PC-9 (cell line): ENCODE measurements at regions not wholly inside any gene's neighbourhood (a gene's known extent, or its start where the extent isn't known, plus 50 kb on each side); places are given as distances from the start of the nearest gene placed in this dataset.

Experiments
- CTCF ChIP-seq: fragments of 200-600 bp; sonication (generic); conservative IDR thresholded peaks from 2 replicates; pipeline ENCODE4 v1.6.1; 2017; ENCODE audit warnings: mixed run types, antibody characterized with exemption, mild to moderate bottlenecking, moderate library complexity
- EZH2 ChIP-seq: fragments of 200-600 bp; sonication (generic); IDR thresholded peaks from 2 replicates; pipeline ENCODE4 v1.8.0; 2017; ENCODE audit warnings: antibody characterized with exemption, low read depth

- no peak for TF ChIP-seq CTCF
- TF ChIP-seq EZH2: no peak
Measured at GRCh38 chr17:36672403-36672918, 71.1 kb downstream of the MRM1 start.
